Kidney (tissue), 13 donors: ENCODE measurements at regions not wholly inside any gene's neighbourhood (a gene's known extent, or its start where the extent isn't known, plus 50 kb on each side); places are given as distances from the start of the nearest gene placed in this dataset.
A peak's percentile ranks its signal among the peaks of the same experiment; 100 is the strongest.

Experiments
- DNase-seq, 5 donors: peaks; one replicate each; pipeline ENCODE4 v3.0.0-alpha.2; 2013 to 2020
- FAIRE-seq: peaks from 2 replicates; lab custom pipeline; 2012; peaks lifted over from hg19 to GRCh38; lab: Jason Lieb, UNC
- H3K27ac ChIP-seq, 2 donors: one replicate each; pipeline ENCODE4 v1.7.0; 2013; ENCODE audit warnings: low read depth in 2 of 2, low read length in 2 of 2, inconsistent platforms in 1 of 2
- H3K27me3 ChIP-seq: one replicate; pipeline ENCODE4 v1.7.1; 2013; ENCODE audit warnings: low read length, inconsistent platforms; ENCODE audit not compliant: control insufficient read depth, insufficient read depth
- H3K36me3 ChIP-seq, 3 donors: one replicate each; pipeline versions ENCODE4 v1.7.0 to v1.7.1; 2013; ENCODE audit warnings: low read length in 3 of 3, control low read depth in 1 of 3, inconsistent platforms in 1 of 3; ENCODE audit not compliant: insufficient read depth in 3 of 3, control insufficient read depth in 2 of 3
- H3K4me1 ChIP-seq, 3 donors: one replicate each; pipeline versions ENCODE4 v1.7.0 to v1.7.1; 2013; ENCODE audit warnings: low read length in 3 of 3, inconsistent platforms in 1 of 3, low read depth in 1 of 3; ENCODE audit not compliant: control insufficient read depth in 2 of 3, insufficient read depth in 2 of 3
- H3K4me3 ChIP-seq, 3 donors: one replicate each; pipeline versions ENCODE4 v1.7.0 to v1.8.1; 2013; ENCODE audit warnings: low read length in 3 of 3, control low read depth in 1 of 3, inconsistent platforms in 1 of 3
- H3K9ac ChIP-seq, 3 donors: one replicate each; pipeline versions ENCODE4 v1.7.0 to v1.7.1; 2013; ENCODE audit warnings: low read length in 3 of 3, control low read depth in 1 of 3, inconsistent platforms in 1 of 3
- H3K9me3 ChIP-seq, 3 donors: one replicate each; pipeline versions ENCODE4 v1.7.0 to v1.7.1; 2013; ENCODE audit warnings: low read length in 3 of 3, control low read depth in 1 of 3, inconsistent platforms in 1 of 3; ENCODE audit not compliant: control insufficient read depth in 2 of 3, insufficient read depth in 1 of 3
- CTCF ChIP-seq: IDR thresholded peaks from 3 replicates; pipeline ENCODE4 v1.5.1; 2012; ENCODE audit warnings: mild to moderate bottlenecking, moderate library complexity, borderline replicate concordance; ENCODE audit not compliant: insufficient read depth; ENCODE audit errors: extremely low read depth
- intact Hi-C: fragments of 100-400 bp; cut with DNase I; formaldehyde crosslinking; loops from one replicate; pipeline ENCODE4 v1.11.1; 2022
- donor health status: control.
- donor health status: control.
- donor health status: control.
- donor health status: control.
- donor health status: control.
- donor health status: DM: yes; HTN: yes; CAD: no.
- donor health status: Normal renal cell carcinoma (clear cell type).

GRCh38 chr11:69935941-69936505 lies 116.8 kb upstream of the FGF3 start:
- FAIRE-seq: no peak
- H3K9me3 ChIP-seq: no peaks in the 10 kb centered on the region
- DNase-seq: no peak
- no peak for TF ChIP-seq CTCF
- intact Hi-C loops: no loop called here
- H3K9ac ChIP-seq: no peak overlapping the region
- no peaks in the 10 kb centered on the region for H3K27me3 ChIP-seq
- H3K4me3 ChIP-seq: no peak overlapping the region
- no peaks in the 10 kb centered on the region for H3K36me3 ChIP-seq
- peaks cover 0 to 4% (median 3%) of the 10 kb centered on the region in 3 donors for H3K4me1 ChIP-seq
- H3K27ac ChIP-seq: no peak overlapping the region

- peaks cover 0 to 4% (median 3%) of the 10 kb centered on the region in 3 donors for H3K4me1 ChIP-seq
- H3K9ac ChIP-seq: no peak overlapping the region
- no peak overlapping the region for H3K27ac ChIP-seq
- no peaks in the 10 kb centered on the region for H3K9me3 ChIP-seq
- intact Hi-C loops: no loop called here
- no peak for FAIRE-seq
- no peak overlapping the region for H3K4me3 ChIP-seq
- no peak for TF ChIP-seq CTCF
- H3K27me3 ChIP-seq: no peaks in the 10 kb centered on the region
- no peak for DNase-seq
- H3K36me3 ChIP-seq: no peaks in the 10 kb centered on the region
These were observed 117.6 kb upstream of the FGF3 start for GRCh38 chr11:69936771-69937170.

GRCh38 chr11:69938206-69938605 lies 119.0 kb upstream of the FGF3 start:
- Histone ChIP-seq H3K9ac (no peak overlapping the region), H3K4me3 (no peak overlapping the region), H3K36me3 (no peaks in the 10 kb centered on the region), H3K27ac (no peak overlapping the region), H3K27me3 (no peaks in the 10 kb centered on the region), H3K9me3 (no peaks in the 10 kb centered on the region), H3K4me1 (peaks cover 0 to 4% (median 3%) of the 10 kb centered on the region in 3 donors)
- DNase-seq (peak in 2 of 5 donors; percentile 15 to 20), FAIRE-seq (no peak)
- intact Hi-C loops: no loop called here
- TF ChIP-seq CTCF: no peak
